HTR-8/SVneo (cell line): ENCODE measurements at regions not wholly inside any gene's neighbourhood (a gene's known extent, or its start where the extent isn't known, plus 50 kb on each side); places are given as distances from the start of the nearest gene placed in this dataset.

Experiments
- DNase-seq: peaks from one replicate; pipeline ENCODE4 v3.0.0; 2011; ENCODE audit warnings: low spot score, mixed read lengths; ENCODE audit not compliant: insufficient read length
- FAIRE-seq: peaks from 2 replicates; lab custom pipeline; 2011; peaks lifted over from hg19 to GRCh38; lab: Jason Lieb, UNC

- FAIRE-seq (no peak), DNase-seq (no peak)
These were observed 654.2 kb downstream of the OTOL1 start for GRCh38 chr3:162150790-162151189.

GRCh38 chr3:162152636-162153035 is 656.0 kb downstream of the OTOL1 start:
- no peak for DNase-seq
- no peak for FAIRE-seq

- FAIRE-seq, result no peak
- no peak for DNase-seq
These were observed 665.0 kb downstream of the OTOL1 start for GRCh38 chr3:162161595-162161994.

- DNase-seq, result no peak
- no peak for FAIRE-seq
These were observed 668.7 kb downstream of the OTOL1 start for GRCh38 chr3:162165346-162165745.

- DNase-seq (no peak), FAIRE-seq (no peak)
These were observed 669.9 kb downstream of the OTOL1 start for GRCh38 chr3:162166543-162166942.

- no peak for FAIRE-seq
- no peak for DNase-seq
These were observed 672.1 kb downstream of the OTOL1 start for GRCh38 chr3:162168715-162169114.

GRCh38 chr3:162170581-162170980 is 674.0 kb downstream of the OTOL1 start:
- DNase-seq (no peak), FAIRE-seq (no peak)

GRCh38 chr3:162171970-162172369 is 675.4 kb downstream of the OTOL1 start:
- FAIRE-seq (no peak), DNase-seq (no peak)

- FAIRE-seq (no peak), DNase-seq (no peak)
These were observed 678.5 kb downstream of the OTOL1 start for GRCh38 chr3:162175145-162175544.

GRCh38 chr3:162175878-162176277 is 679.3 kb downstream of the OTOL1 start:
- DNase-seq (no peak), FAIRE-seq (no peak)

- FAIRE-seq, result no peak
These were observed 686.8 kb downstream of the OTOL1 start for GRCh38 chr3:162183440-162183839.

GRCh38 chr3:162192340-162193029 is 695.9 kb downstream of the OTOL1 start:
- DNase-seq, result no peak
- no peak for FAIRE-seq

More at GRCh38 chr3:162183440-162183839, 686.8 kb downstream of the OTOL1 start:
- DNase-seq, result no peak

GRCh38 chr3:162193148-162194095 is 696.8 kb downstream of the OTOL1 start:
- DNase-seq (no peak), FAIRE-seq (no peak)

GRCh38 chr3:162195147-162195546 is 698.5 kb downstream of the OTOL1 start:
- DNase-seq, result no peak
- FAIRE-seq, result no peak

- no peak for FAIRE-seq
- no peak for DNase-seq
These were observed 700.4 kb downstream of the OTOL1 start for GRCh38 chr3:162196964-162197363.

- no peak for DNase-seq
- no peak for FAIRE-seq
These were observed 704.2 kb downstream of the OTOL1 start for GRCh38 chr3:162200836-162201235.

- no peak for FAIRE-seq
- DNase-seq, result no peak
These were observed 710.0 kb downstream of the OTOL1 start for GRCh38 chr3:162206648-162207047.

- FAIRE-seq (no peak), DNase-seq (no peak)
These were observed 714.9 kb downstream of the OTOL1 start for GRCh38 chr3:162211470-162211869.

- FAIRE-seq (no peak), DNase-seq (no peak)
These were observed 716.6 kb downstream of the OTOL1 start for GRCh38 chr3:162213196-162213595.

- FAIRE-seq (no peak), DNase-seq (no peak)
These were observed 717.3 kb downstream of the OTOL1 start for GRCh38 chr3:162213956-162214355.

GRCh38 chr3:162217647-162218046 is 721.0 kb downstream of the OTOL1 start:
- DNase-seq (no peak), FAIRE-seq (no peak)
